ENCODE measurements at regions not wholly inside any gene's neighbourhood (a gene's known extent, or its start where the extent isn't known, plus 50 kb on each side); places are given as distances from the start of the nearest gene placed in this dataset.

- TF ChIP-seq POLR2A (IDR thresholded peaks at IDR 0.05; ENCODE audit: borderline replicate concordance, extremely low read depth, insufficient read depth, insufficient read length) (no peak), EZH2phosphoT487 (IDR thresholded peaks at IDR 0.05; ENCODE audit: borderline replicate concordance) (no peak), CTCF (IDR thresholded peaks at IDR 0.05 in 2 of 3, conservative IDR thresholded peaks at IDR 0.05 in 1 of 3; ENCODE audit: borderline replicate concordance in 1 of 3, insufficient read depth in 1 of 3, low read depth in 2 of 3, low read length in 2 of 3) (no peak), REST (IDR thresholded peaks at IDR 0.05; ENCODE audit: low read depth) (no peak), ATF3 (IDR thresholded peaks at IDR 0.05) (no peak), POLR2AphosphoS5 (IDR thresholded peaks at IDR 0.05; ENCODE audit: low read depth, low read length) (no peak), MAX (IDR thresholded peaks at IDR 0.05) (no peak), EZH2 (IDR thresholded peaks at IDR 0.05) (no peak), FOSL1 (IDR thresholded peaks at IDR 0.05; ENCODE audit: low read depth) (no peak), ZFX (IDR thresholded peaks at IDR 0.05) (no peak), SIN3A (IDR thresholded peaks at IDR 0.05; ENCODE audit: low read depth) (no peak), SRF (IDR thresholded peaks at IDR 0.05; ENCODE audit: low read depth) (no peak)
These were observed 61.3 kb upstream of the PLD5 start for GRCh38 chr1:242585616-242586359.
